ENCODE measurements at regions not wholly inside any gene's neighbourhood (a gene's known extent, or its start where the extent isn't known, plus 50 kb on each side); places are given as distances from the start of the nearest gene placed in this dataset.

DNA sequence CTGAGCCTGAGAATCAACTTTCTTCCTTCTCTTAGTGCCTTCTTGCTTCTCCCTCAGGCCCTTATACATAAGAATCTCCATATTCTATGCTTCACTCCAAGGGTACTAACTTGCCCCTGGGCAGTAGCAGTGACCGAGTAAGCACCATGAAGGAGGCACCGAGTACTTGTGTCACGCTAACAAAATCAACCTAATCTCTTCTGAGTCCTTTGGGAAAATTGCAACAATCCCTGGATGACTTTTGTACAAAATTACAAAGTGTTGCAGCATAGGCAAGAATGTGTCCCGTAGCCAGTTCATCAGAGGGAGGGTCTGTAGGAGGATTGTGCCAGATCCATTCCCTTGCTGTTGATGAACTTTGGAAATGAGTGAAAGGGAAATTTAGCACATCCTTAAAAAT, 80.4 kb upstream of the EEPD1 start:
- Histone ChIP-seq H3K4me3 (ENCODE audit: low read depth, low read length) (no peak overlapping the region), H3K36me3 (ENCODE audit: control insufficient read depth, insufficient read depth, low read length) (no peaks in the 10 kb centered on the region), H3K27me3 (ENCODE audit: control insufficient read depth, insufficient read depth, low read length) (peaks cover 14% of the 10 kb centered on the region)
- ChIA-PET POLR2A (no interaction called here), CTCF (no interaction called here)
- no peak for DNase-seq (ENCODE audit: low read depth)
- TF ChIP-seq, protein P1, sequence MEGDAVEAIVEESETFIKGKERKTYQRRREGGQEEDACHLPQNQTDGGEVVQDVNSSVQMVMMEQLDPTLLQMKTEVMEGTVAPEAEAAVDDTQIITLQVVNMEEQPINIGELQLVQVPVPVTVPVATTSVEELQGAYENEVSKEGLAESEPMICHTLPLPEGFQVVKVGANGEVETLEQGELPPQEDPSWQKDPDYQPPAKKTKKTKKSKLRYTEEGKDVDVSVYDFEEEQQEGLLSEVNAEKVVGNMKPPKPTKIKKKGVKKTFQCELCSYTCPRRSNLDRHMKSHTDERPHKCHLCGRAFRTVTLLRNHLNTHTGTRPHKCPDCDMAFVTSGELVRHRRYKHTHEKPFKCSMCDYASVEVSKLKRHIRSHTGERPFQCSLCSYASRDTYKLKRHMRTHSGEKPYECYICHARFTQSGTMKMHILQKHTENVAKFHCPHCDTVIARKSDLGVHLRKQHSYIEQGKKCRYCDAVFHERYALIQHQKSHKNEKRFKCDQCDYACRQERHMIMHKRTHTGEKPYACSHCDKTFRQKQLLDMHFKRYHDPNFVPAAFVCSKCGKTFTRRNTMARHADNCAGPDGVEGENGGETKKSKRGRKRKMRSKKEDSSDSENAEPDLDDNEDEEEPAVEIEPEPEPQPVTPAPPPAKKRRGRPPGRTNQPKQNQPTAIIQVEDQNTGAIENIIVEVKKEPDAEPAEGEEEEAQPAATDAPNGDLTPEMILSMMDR (IDR thresholded peaks at IDR 0.05; ENCODE audit: insufficient read depth, low read depth, low read length) = no peak

DNA sequence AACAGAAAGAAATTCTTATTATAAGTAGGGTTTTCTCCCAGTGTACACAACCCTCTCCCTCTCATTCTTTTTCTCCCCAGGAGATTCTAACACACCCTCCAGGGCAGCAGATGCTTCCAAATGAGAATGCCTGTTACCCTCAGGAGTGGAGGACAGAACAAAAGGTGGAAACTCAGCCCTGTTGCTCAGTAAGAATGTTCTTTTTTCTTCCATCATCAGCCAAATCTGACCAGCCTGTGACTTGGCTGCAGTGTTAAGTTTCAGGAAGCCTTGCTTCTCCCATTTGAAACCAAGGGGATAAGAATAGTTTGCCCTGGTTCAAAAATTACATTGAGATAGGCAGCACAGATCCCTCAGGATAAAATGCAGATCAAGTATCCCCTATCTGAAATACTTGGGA, 77.5 kb upstream of the EEPD1 start:
- TF ChIP-seq, protein P1 (IDR thresholded peaks at IDR 0.05; ENCODE audit: insufficient read depth, low read depth, low read length) = no peak
- H3K36me3 ChIP-seq (ENCODE audit: control insufficient read depth, insufficient read depth, low read length) = no peaks in the 10 kb centered on the region
- POLR2A ChIA-PET = no interaction called here
- no peak for DNase-seq (ENCODE audit: low read depth)
- H3K27me3 ChIP-seq (ENCODE audit: control insufficient read depth, insufficient read depth, low read length) = peaks cover 14% of the 10 kb centered on the region
- H3K4me3 ChIP-seq (ENCODE audit: low read depth, low read length) = no peak overlapping the region
- CTCF ChIA-PET = no interaction called here

DNA sequence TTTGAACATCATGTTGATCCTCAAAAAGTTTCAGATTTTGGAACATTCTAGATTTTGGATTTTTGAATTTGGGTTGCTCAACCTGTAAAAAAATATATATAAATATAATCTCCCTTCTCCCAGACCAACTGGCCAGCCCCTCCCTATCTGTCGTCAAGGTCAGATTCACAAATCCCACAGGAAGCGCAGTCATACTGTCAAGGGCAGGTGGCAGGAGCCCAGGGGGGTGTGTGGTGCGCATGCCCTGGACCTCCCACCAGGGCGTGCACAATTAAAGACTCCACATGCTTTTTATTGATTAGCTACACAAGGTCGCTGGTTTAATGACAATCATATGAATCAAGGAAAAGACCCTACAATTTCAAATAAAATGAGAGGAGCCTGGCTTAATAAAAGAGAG, 77.0 kb upstream of the EEPD1 start:
- no peak overlapping the region for H3K4me3 ChIP-seq (ENCODE audit: low read depth, low read length)
- H3K27me3 ChIP-seq (ENCODE audit: control insufficient read depth, insufficient read depth, low read length) = peaks cover 12% of the 10 kb centered on the region
- POLR2A ChIA-PET = no interaction called here
- H3K36me3 ChIP-seq (ENCODE audit: control insufficient read depth, insufficient read depth, low read length) = no peaks in the 10 kb centered on the region
- no peak for DNase-seq (ENCODE audit: low read depth)
- CTCF ChIA-PET = no interaction called here
- TF ChIP-seq, protein P1 (IDR thresholded peaks at IDR 0.05; ENCODE audit: insufficient read depth, low read depth, low read length) = no peak

DNA sequence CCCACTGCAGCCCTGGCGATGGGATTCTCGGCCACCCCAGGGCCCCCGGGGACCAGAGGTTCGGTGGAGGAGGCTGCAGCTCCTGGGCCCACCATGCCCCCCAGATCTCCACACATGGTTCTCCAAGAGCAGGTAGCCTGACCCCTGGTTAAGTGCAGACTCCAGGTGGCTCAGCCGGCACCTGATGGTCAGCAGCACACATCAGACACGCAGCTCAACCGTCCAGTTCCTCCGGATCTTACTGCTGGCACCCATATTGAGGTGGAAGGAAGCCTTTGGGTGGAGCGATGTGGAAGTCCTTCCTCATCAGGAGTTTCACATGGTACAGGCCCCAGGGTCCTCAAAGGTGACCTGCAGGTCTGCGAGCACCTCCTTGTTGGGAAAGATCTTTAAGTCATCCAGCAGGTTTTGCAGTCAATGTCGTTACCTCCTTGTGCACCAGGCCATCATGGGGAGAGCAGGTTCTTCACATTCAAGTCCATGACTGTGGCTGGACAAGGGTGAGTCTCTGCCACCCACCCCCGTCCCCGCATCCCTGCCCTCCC, 74.2 kb upstream of the EEPD1 start:
- Histone ChIP-seq H3K4me3 (ENCODE audit: low read depth, low read length) (no peak overlapping the region), H3K27me3 (ENCODE audit: control insufficient read depth, insufficient read depth, low read length) (peaks cover 4% of the 10 kb centered on the region; the same call in 1 of the 2 replicates), H3K36me3 (ENCODE audit: control insufficient read depth, insufficient read depth, low read length) (no peaks in the 10 kb centered on the region)
- ChIA-PET POLR2A (no interaction called here), CTCF (interaction anchor here (1.0 to 1.3 kb wide), 3 partner anchors 17 to 31 kb away, joined by 3 to 4 read pairs (median 4); no protein-coding TSS in a partner anchor)
- TF ChIP-seq, protein P1 (IDR thresholded peaks at IDR 0.05; ENCODE audit: insufficient read depth, low read depth, low read length) = no peak
- DNase-seq (ENCODE audit: low read depth) = no peak

DNA sequence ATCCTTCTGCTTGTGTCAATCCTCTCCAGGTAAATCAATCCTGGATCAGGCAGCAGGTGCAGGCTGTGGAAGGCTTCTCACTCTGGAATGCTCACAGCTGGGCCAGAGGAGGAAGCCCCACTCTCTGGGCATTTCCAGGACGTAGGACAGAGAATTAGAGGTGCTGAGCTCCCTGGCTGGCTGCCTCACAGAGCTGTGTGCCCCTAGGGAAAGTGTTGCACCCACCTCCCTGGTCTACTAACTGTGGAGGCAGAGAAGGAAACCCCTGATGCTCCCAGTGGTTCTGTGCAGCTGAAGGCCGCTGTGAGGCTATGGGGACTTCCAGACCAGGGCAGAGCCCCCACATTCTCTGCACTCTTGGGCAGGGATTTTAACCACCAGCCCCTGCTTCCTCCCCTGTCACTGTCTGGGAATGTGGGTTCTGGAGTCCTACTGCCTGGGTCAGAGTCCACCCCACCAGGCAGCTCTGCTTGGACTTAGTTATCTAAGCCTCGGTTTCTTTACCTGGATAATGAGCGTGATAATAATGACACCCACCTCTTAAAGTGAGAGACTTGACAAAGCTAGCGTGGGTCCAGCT, 73.5 kb upstream of the EEPD1 start:
- Histone ChIP-seq H3K27me3 (ENCODE audit: control insufficient read depth, insufficient read depth, low read length) (0 out of 2 replicates have a peak, but pooled peaks cover 2% of the 10 kb centered on the region), H3K36me3 (ENCODE audit: control insufficient read depth, insufficient read depth, low read length) (no peaks in the 10 kb centered on the region), H3K4me3 (ENCODE audit: low read depth, low read length) (no peak overlapping the region)
- TF ChIP-seq, protein P1 (IDR thresholded peaks at IDR 0.05; ENCODE audit: insufficient read depth, low read depth, low read length) = no peak
- POLR2A ChIA-PET = no interaction called here
- CTCF ChIA-PET = interaction anchor here (1.0 to 1.2 kb wide), 2 partner anchors 30 to 31 kb away, joined by 3 to 4 read pairs; no protein-coding TSS in a partner anchor
- no peak for DNase-seq (ENCODE audit: low read depth)

All from BJ (cell line).